ENCODE measurements at regions not wholly inside any gene's neighbourhood (a gene's known extent, or its start where the extent isn't known, plus 50 kb on each side); places are given as distances from the start of the nearest gene placed in this dataset.

- no peak for TF ChIP-seq EZH2 (IDR thresholded peaks at IDR 0.05; ENCODE audit: borderline replicate concordance, low read length)
- TF ChIP-seq CTCF (IDR thresholded peaks at IDR 0.05; ENCODE audit: low read length): no peak
- no peaks in the 10 kb centered on the region for H3K36me3 ChIP-seq (ENCODE audit: insufficient read depth, low read length)
- H3K4me3 ChIP-seq (ENCODE audit: low read depth, low read length, poor library complexity, severe bottlenecking): no peak overlapping the region
- no peaks in the 10 kb centered on the region for H3K4me1 ChIP-seq (ENCODE audit: insufficient read depth, low read length, severe bottlenecking)
- H3K79me2 ChIP-seq (ENCODE audit: insufficient read depth, low read length): no peaks in the 10 kb centered on the region
- no peaks in the 10 kb centered on the region for H3K9me3 ChIP-seq (ENCODE audit: low read length)
- no peak overlapping the region for H3K4me2 ChIP-seq (ENCODE audit: low read length)
- H3K9me2 ChIP-seq (ENCODE audit: low read depth, low read length): no peaks in the 10 kb centered on the region
- H2AFZ ChIP-seq (ENCODE audit: low read length): no peak overlapping the region
- H3K27ac ChIP-seq (ENCODE audit: low read depth, low read length, poor library complexity, severe bottlenecking): no peak overlapping the region
- no peaks in the 10 kb centered on the region for H3F3A ChIP-seq (ENCODE audit: insufficient read depth, low read length)
- H3K9ac ChIP-seq (ENCODE audit: low read length): no peak overlapping the region
- no peaks in the 10 kb centered on the region for H4K20me1 ChIP-seq (ENCODE audit: insufficient read depth, low read length)
- no peaks in the 10 kb centered on the region for H3K27me3 ChIP-seq (ENCODE audit: insufficient read depth, low read length)
Measured at GRCh38 chr10:47245731-47246350, 54.2 kb upstream of the GDF10 start.

DNA sequence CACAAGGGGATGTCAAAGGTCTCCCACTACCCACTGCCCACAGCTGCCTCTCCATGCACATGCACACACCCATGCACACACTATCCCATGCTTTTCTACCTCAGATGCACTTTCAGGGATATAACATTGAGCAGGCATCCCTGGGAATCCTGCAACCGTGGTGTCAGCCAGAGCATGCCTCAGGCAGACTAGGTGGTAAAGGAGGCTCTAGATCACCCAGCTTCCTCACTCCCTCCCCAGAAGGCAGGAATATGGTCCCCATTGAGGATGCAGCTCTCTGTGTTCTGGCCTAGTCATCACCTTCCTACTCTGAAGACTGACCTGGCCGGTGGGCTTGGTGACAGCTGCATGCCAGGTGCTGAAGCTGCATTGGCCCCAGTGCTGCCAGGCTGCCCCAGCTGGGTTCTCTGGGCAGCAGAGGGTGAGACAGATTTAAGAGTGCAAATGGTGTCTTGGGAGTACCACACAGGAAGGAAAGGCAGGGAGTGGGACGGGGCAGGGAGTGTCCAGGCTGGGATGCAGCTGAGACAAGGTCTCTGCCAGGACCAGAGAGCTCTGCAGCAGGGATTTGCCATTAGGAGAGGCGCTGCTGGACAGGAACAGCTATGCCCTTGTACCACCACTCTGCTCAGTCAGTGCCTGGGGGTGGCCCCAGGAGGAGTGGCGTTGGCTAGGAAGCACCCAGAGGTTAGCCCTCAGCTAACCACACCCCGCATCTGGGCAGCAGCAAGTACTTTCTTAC is 53.4 kb upstream of the GDF10 start:
- no peak for TF ChIP-seq EZH2 (IDR thresholded peaks at IDR 0.05; ENCODE audit: borderline replicate concordance, low read length)
- no peak for TF ChIP-seq CTCF (IDR thresholded peaks at IDR 0.05; ENCODE audit: low read length)
- H3K27me3 ChIP-seq (ENCODE audit: insufficient read depth, low read length): no peaks in the 10 kb centered on the region

DNA sequence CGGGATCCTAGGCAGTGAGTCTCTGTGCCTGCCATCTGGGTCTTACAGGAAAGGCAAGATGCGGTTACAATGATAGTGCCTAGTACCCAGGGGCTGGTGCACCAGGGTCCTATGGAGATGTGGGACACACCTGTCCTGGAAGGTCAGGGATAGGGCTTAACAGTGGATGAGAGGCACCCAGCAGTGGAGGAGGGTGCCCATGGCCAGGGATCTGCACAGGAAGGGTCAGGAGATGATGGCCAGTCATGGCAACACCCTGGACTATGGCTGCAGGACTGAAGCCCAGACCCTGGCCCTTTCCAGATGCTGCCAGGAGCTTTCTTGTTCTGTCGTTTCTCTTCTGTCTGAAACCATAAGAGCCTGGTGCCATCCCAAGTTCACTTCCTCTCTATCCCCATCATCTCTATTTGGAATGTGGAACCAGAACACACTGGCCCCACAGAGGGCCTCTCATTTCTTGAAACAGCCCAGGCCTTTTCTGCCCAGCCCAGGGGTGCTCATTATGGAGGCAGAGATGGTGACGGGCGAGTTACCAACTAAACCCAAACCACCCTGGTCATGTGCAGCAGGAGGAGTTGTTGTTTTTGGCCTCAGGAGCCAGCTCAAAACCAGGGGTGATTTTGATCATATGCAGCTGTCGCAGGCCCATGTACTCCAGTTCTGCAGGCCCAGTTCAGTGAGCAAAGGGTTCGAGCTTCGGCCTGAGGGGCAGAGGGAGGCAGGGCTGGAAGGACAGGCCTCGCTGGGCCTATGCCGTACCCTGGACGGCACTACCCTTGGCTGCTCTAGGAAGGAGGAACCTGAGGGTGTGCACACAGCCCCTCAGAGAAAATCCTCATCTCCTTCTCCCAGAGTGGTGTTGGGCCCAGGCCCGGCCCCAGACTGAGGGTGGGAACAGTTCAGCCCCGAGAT is 52.6 kb upstream of the GDF10 start:
- H3K9ac ChIP-seq (ENCODE audit: low read length): no peak overlapping the region
- no peak for TF ChIP-seq EZH2 (IDR thresholded peaks at IDR 0.05; ENCODE audit: borderline replicate concordance, low read length)
- no peak for TF ChIP-seq CTCF (IDR thresholded peaks at IDR 0.05; ENCODE audit: low read length)
- no peaks in the 10 kb centered on the region for H3F3A ChIP-seq (ENCODE audit: insufficient read depth, low read length)
- H2AFZ ChIP-seq (ENCODE audit: low read length): no peak overlapping the region
- H3K27me3 ChIP-seq (ENCODE audit: insufficient read depth, low read length): no peaks in the 10 kb centered on the region
- H3K9me2 ChIP-seq (ENCODE audit: low read depth, low read length): no peaks in the 10 kb centered on the region
- no peaks in the 10 kb centered on the region for H4K20me1 ChIP-seq (ENCODE audit: insufficient read depth, low read length)
- no peak overlapping the region for H3K27ac ChIP-seq (ENCODE audit: low read depth, low read length, poor library complexity, severe bottlenecking)
- no peaks in the 10 kb centered on the region for H3K9me3 ChIP-seq (ENCODE audit: low read length)
- H3K36me3 ChIP-seq (ENCODE audit: insufficient read depth, low read length): no peaks in the 10 kb centered on the region
- H3K79me2 ChIP-seq (ENCODE audit: insufficient read depth, low read length): no peaks in the 10 kb centered on the region
- H3K4me1 ChIP-seq (ENCODE audit: insufficient read depth, low read length, severe bottlenecking): no peaks in the 10 kb centered on the region
- no peak overlapping the region for H3K4me3 ChIP-seq (ENCODE audit: low read depth, low read length, poor library complexity, severe bottlenecking)
- no peak overlapping the region for H3K4me2 ChIP-seq (ENCODE audit: low read length)

More for the DNA sequence above, 53.4 kb upstream of the GDF10 start:
- no peaks in the 10 kb centered on the region for H3K9me2 ChIP-seq (ENCODE audit: low read depth, low read length)
- no peaks in the 10 kb centered on the region for H3F3A ChIP-seq (ENCODE audit: insufficient read depth, low read length)
- no peaks in the 10 kb centered on the region for H3K36me3 ChIP-seq (ENCODE audit: insufficient read depth, low read length)
- H4K20me1 ChIP-seq (ENCODE audit: insufficient read depth, low read length): no peaks in the 10 kb centered on the region
- no peak overlapping the region for H3K4me2 ChIP-seq (ENCODE audit: low read length)
- H2AFZ ChIP-seq (ENCODE audit: low read length): no peak overlapping the region
- H3K4me3 ChIP-seq (ENCODE audit: low read depth, low read length, poor library complexity, severe bottlenecking): no peak overlapping the region
- no peak overlapping the region for H3K27ac ChIP-seq (ENCODE audit: low read depth, low read length, poor library complexity, severe bottlenecking)
- H3K4me1 ChIP-seq (ENCODE audit: insufficient read depth, low read length, severe bottlenecking): no peaks in the 10 kb centered on the region
- no peaks in the 10 kb centered on the region for H3K79me2 ChIP-seq (ENCODE audit: insufficient read depth, low read length)
- H3K9me3 ChIP-seq (ENCODE audit: low read length): no peaks in the 10 kb centered on the region
- H3K9ac ChIP-seq (ENCODE audit: low read length): no peak overlapping the region
